Ishikawa (cell line): ENCODE measurements at regions not wholly inside any gene's neighbourhood (a gene's known extent, or its start where the extent isn't known, plus 50 kb on each side); places are given as distances from the start of the nearest gene placed in this dataset.

Experiments used
- CEBPB ChIP-seq: IDR thresholded peaks from 2 replicates; pipeline ENCODE4 v1.6.1; 2012
- CREB1 ChIP-seq: IDR thresholded peaks from 2 replicates; pipeline ENCODE4 v1.6.1; 2012; ENCODE audit warnings: low read depth
- EGR1 ChIP-seq: IDR thresholded peaks from 2 replicates; pipeline ENCODE4 v1.6.1; 2012
- EP300 ChIP-seq: IDR thresholded peaks from 2 replicates; pipeline ENCODE4 v1.6.1; 2012; ENCODE audit warnings: borderline replicate concordance
- FOXM1 ChIP-seq: IDR thresholded peaks from 2 replicates; pipeline ENCODE4 v1.6.1; 2012; ENCODE audit warnings: low read depth, borderline replicate concordance
- MAX ChIP-seq: IDR thresholded peaks from 2 replicates; pipeline ENCODE4 v1.6.1; 2012
- NFIC ChIP-seq: IDR thresholded peaks from 2 replicates; pipeline ENCODE4 v1.6.1; 2012
- RAD21 ChIP-seq: IDR thresholded peaks from 2 replicates; pipeline ENCODE4 v1.6.1; 2012; ENCODE audit warnings: low read depth
- REST ChIP-seq: IDR thresholded peaks from 2 replicates; pipeline ENCODE4 v1.6.1; 2012; ENCODE audit warnings: low read depth, mild to moderate bottlenecking
- TAF1 ChIP-seq: IDR thresholded peaks from 2 replicates; pipeline ENCODE4 v1.6.1; 2012; ENCODE audit warnings: low read depth, mild to moderate bottlenecking
- TCF12 ChIP-seq: IDR thresholded peaks from 2 replicates; pipeline ENCODE4 v1.6.1; 2012; ENCODE audit warnings: low read depth
- TEAD4 ChIP-seq: IDR thresholded peaks from 2 replicates; pipeline ENCODE4 v1.6.1; 2012
- USF1 ChIP-seq: IDR thresholded peaks from 2 replicates; pipeline ENCODE4 v1.6.1; 2012
- YY1 ChIP-seq: IDR thresholded peaks from 2 replicates; pipeline ENCODE4 v1.6.1; 2012; ENCODE audit warnings: low read depth
- ZBTB7A ChIP-seq: IDR thresholded peaks from 2 replicates; pipeline ENCODE4 v1.6.1; 2012; ENCODE audit warnings: low read depth

- TF ChIP-seq REST (no peak), USF1 (no peak), FOXM1 (no peak), RAD21 (no peak), CEBPB (no peak)
Observed at GRCh38 chr4:149234798-149235197, 580.8 kb downstream of the IQCM start.

GRCh38 chr4:149223659-149224058 lies 592.0 kb downstream of the IQCM start:
- TF ChIP-seq CEBPB (no peak), ZBTB7A (no peak), NFIC (no peak), USF1 (no peak), TAF1 (no peak), TCF12 (no peak), EGR1 (no peak), CREB1 (no peak), MAX (no peak)

GRCh38 chr4:149218672-149219071 lies 597.0 kb downstream of the IQCM start:
- TF ChIP-seq RAD21: no peak
- no peak for TF ChIP-seq NFIC
- no peak for TF ChIP-seq CREB1
- TF ChIP-seq ZBTB7A: no peak
- TF ChIP-seq YY1: no peak
- TF ChIP-seq TCF12: no peak
- TF ChIP-seq USF1: no peak
- TF ChIP-seq EP300: no peak
- no peak for TF ChIP-seq FOXM1
- no peak for TF ChIP-seq CEBPB
- no peak for TF ChIP-seq MAX
- no peak for TF ChIP-seq TEAD4
- TF ChIP-seq EGR1: no peak
- TF ChIP-seq REST: no peak
- no peak for TF ChIP-seq TAF1

GRCh38 chr4:149214301-149214700 lies 601.3 kb downstream of the IQCM start:
- TF ChIP-seq ZBTB7A: no peak
- no peak for TF ChIP-seq EP300
- TF ChIP-seq USF1: no peak
- TF ChIP-seq TCF12: no peak
- no peak for TF ChIP-seq FOXM1
- TF ChIP-seq TEAD4: no peak
- no peak for TF ChIP-seq EGR1
- TF ChIP-seq MAX: no peak
- no peak for TF ChIP-seq TAF1
- TF ChIP-seq REST: no peak
- TF ChIP-seq NFIC: no peak
